ENCODE measurements at regions not wholly inside any gene's neighbourhood (a gene's known extent, or its start where the extent isn't known, plus 50 kb on each side); places are given as distances from the start of the nearest gene placed in this dataset.

GRCh38 chr9:14435871-14436270 lies 121.9 kb upstream of the NFIB start:
- DNase-seq (ENCODE audit: low read depth, low spot score): no peak
- Mint-ChIP-seq H3K36me3 (ENCODE audit: low read depth) (no peaks in the 10 kb centered on the region), H3K9me3 (no peaks in the 10 kb centered on the region), H3K27me3 (ENCODE audit: low read depth) (no peaks in the 10 kb centered on the region), H3K27ac (ENCODE audit: unreplicated experiment) (no peak overlapping the region), H3K4me3 (no peak overlapping the region), H3K4me1 (peaks cover 24% of the 10 kb centered on the region)
- no peak for TF ChIP-seq CTCF (conservative IDR thresholded peaks at IDR 0.05)

- H3K4me3 Mint-ChIP-seq: no peak overlapping the region
- no peaks in the 10 kb centered on the region for H3K9me3 Mint-ChIP-seq
- no peaks in the 10 kb centered on the region for H3K27me3 Mint-ChIP-seq (ENCODE audit: low read depth)
- TF ChIP-seq CTCF (conservative IDR thresholded peaks at IDR 0.05): no peak
- no peak for DNase-seq (ENCODE audit: low read depth, low spot score)
- no peak overlapping the region for H3K27ac Mint-ChIP-seq (ENCODE audit: unreplicated experiment)
- peaks cover 24% of the 10 kb centered on the region for H3K4me1 Mint-ChIP-seq
- no peaks in the 10 kb centered on the region for H3K36me3 Mint-ChIP-seq (ENCODE audit: low read depth)
Measured at GRCh38 chr9:14434971-14435718, 121.2 kb upstream of the NFIB start.

- Mint-ChIP-seq H3K36me3 (ENCODE audit: low read depth) (no peaks in the 10 kb centered on the region), H3K4me1 (peaks cover 24% of the 10 kb centered on the region), H3K27me3 (ENCODE audit: low read depth) (no peaks in the 10 kb centered on the region), H3K9me3 (no peaks in the 10 kb centered on the region), H3K4me3 (no peak overlapping the region), H3K27ac (ENCODE audit: unreplicated experiment) (no peak overlapping the region)
- DNase-seq (ENCODE audit: low read depth, low spot score): no peak
- TF ChIP-seq CTCF (conservative IDR thresholded peaks at IDR 0.05): peak; percentile 10
Measured at GRCh38 chr9:14434158-14434504, 120.2 kb upstream of the NFIB start.

- TF ChIP-seq CTCF (conservative IDR thresholded peaks at IDR 0.05): peak; percentile 63
- Mint-ChIP-seq H3K27me3 (ENCODE audit: low read depth) (no peaks in the 10 kb centered on the region), H3K36me3 (ENCODE audit: low read depth) (no peaks in the 10 kb centered on the region), H3K27ac (ENCODE audit: unreplicated experiment) (no peak overlapping the region), H3K4me1 (peaks cover 29% of the 10 kb centered on the region), H3K9me3 (no peaks in the 10 kb centered on the region), H3K4me3 (no peak overlapping the region)
- no peak for DNase-seq (ENCODE audit: low read depth, low spot score)
Measured at GRCh38 chr9:14433351-14434157, 119.6 kb upstream of the NFIB start.

GRCh38 chr9:14432666-14433350 lies 118.9 kb upstream of the NFIB start:
- no peaks in the 10 kb centered on the region for H3K9me3 Mint-ChIP-seq
- H3K4me3 Mint-ChIP-seq: no peak overlapping the region
- no peak for TF ChIP-seq CTCF (conservative IDR thresholded peaks at IDR 0.05)
- H3K27ac Mint-ChIP-seq (ENCODE audit: unreplicated experiment): no peak overlapping the region
- no peaks in the 10 kb centered on the region for H3K27me3 Mint-ChIP-seq (ENCODE audit: low read depth)
- no peak for DNase-seq (ENCODE audit: low read depth, low spot score)
- no peaks in the 10 kb centered on the region for H3K36me3 Mint-ChIP-seq (ENCODE audit: low read depth)
- peaks cover 26% of the 10 kb centered on the region for H3K4me1 Mint-ChIP-seq
